ENCODE measurements at regions not wholly inside any gene's neighbourhood (a gene's known extent, or its start where the extent isn't known, plus 50 kb on each side); places are given as distances from the start of the nearest gene placed in this dataset.

DNA sequence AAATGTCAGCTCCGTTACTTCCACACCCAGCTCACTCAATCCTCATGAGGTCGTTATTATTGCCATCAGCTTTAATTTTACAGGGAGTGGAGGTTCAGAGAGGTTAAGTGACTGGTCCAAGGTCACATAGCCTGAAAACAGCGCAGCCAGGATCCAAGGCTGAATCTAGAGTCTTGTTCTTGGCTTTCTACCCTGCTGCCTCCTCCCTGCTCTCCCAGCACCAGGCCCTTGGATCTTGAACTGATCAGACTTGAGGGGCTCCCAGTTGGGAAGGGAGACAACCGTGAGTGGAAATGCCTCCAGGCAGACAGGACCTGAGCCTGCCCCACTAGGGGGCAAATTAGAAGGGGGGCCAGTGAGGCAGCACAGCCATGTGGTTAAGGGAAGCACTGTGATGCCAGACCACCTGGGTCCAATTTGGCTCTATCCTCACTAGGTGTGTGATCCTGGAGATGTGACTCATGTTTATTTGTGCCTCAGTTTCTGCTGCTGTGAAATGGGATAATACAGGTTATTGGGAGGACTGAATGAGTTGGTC lies 135.6 kb upstream of the PTPN1 start:
- Histone ChIP-seq H3K27ac (ENCODE audit: low read length) (no peak overlapping the region), H3K36me3 (replicated peaks; ENCODE audit: low read depth, low read length) (no peaks in the 10 kb centered on the region), H4K20me1 (ENCODE audit: insufficient read depth, low read length) (no peaks in the 10 kb centered on the region), H2AFZ (ENCODE audit: low read depth, low read length) (no peak overlapping the region), H3K4me3 (ENCODE audit: low read length) (no peak overlapping the region), H3K4me1 (ENCODE audit: low read length) (peaks cover 4% of the 10 kb centered on the region; the same call in 1 of the 2 replicates), H3K9ac (ENCODE audit: low read length) (no peak overlapping the region), H3K9me3 (ENCODE audit: insufficient read depth, low read length) (no peaks in the 10 kb centered on the region), H3K4me2 (ENCODE audit: low read length) (no peak overlapping the region), H3K79me2 (ENCODE audit: low read length) (no peaks in the 10 kb centered on the region), H3K27me3 (ENCODE audit: low read depth, low read length) (peaks cover 32% of the 10 kb centered on the region)
- TF ChIP-seq, protein P1, sequence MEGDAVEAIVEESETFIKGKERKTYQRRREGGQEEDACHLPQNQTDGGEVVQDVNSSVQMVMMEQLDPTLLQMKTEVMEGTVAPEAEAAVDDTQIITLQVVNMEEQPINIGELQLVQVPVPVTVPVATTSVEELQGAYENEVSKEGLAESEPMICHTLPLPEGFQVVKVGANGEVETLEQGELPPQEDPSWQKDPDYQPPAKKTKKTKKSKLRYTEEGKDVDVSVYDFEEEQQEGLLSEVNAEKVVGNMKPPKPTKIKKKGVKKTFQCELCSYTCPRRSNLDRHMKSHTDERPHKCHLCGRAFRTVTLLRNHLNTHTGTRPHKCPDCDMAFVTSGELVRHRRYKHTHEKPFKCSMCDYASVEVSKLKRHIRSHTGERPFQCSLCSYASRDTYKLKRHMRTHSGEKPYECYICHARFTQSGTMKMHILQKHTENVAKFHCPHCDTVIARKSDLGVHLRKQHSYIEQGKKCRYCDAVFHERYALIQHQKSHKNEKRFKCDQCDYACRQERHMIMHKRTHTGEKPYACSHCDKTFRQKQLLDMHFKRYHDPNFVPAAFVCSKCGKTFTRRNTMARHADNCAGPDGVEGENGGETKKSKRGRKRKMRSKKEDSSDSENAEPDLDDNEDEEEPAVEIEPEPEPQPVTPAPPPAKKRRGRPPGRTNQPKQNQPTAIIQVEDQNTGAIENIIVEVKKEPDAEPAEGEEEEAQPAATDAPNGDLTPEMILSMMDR (IDR thresholded peaks at IDR 0.05; ENCODE audit: low read depth, low read length), result no peak
- TF ChIP-seq EZH2phosphoT487 (IDR thresholded peaks at IDR 0.05; ENCODE audit: low read depth), result no peak

DNA sequence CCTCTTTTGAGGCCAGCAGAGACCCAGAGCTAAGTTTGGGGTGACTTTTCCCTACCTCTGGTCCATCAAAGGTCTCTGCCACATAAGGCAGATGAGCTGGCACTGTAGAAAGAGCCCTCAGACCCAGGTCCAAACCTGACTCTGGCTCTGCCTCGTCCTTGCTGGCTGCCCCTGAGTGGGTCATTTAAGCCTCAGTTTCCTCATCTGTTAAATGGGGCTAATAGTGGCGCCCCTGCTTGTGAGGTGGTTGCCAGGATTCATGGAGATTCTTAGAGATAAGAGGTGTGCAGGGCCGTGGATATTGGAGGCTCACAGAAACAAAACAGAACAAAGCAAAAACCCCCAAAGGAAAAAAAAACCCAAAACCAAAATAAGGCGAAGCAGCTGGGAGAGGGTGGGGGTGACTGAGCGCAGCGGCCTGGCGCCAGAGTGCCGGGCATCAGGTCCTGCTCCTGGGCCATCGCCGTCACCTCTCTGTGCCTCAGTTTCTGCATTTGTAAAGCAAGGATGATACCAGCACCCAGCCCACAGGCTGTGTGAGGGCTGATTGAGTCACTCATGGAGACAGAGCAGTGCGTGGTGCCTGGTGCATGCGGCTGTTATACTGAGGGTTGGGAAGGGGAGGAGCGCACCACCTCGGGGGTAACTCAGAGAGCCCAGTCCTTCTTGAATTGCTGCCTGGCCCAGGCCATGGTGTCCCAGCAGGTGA lies 133.8 kb upstream of the PTPN1 start:
- H3K27ac ChIP-seq (ENCODE audit: low read length), result no peak overlapping the region

DNA sequence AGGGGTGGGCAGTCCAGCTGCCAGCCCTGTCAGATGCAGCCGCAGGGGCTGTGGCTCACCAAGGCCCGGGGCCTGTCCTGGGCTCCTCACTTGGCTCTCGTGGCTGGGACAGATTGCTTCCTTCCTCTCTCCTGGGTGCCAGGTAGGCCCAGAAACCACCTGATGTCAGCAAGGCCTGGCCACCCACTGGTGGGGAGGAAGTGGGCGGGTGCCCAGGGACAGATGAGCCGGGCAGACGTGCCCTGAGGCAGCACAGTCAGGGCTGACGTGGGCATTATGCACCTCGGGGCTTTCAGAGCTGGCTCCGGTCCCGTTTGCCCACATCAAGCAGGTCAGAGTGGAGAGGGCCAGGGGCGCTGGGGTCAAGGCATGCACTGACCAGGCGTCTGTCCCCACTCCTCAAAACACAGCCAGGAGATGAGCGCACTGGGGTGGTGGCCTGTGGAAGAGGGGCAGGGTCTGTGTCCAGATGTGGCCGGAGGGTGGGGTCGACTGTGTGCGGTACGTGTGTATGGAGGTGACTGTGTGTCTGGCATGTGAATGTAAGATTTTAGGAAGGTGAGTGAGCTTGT lies 133.2 kb upstream of the PTPN1 start:
- Histone ChIP-seq H3K4me2 (ENCODE audit: low read length) (no peak overlapping the region), H3K27me3 (ENCODE audit: low read depth, low read length) (peaks cover 32% of the 10 kb centered on the region), H3K9ac (ENCODE audit: low read length) (no peak overlapping the region), H2AFZ (ENCODE audit: low read depth, low read length) (no peak overlapping the region), H4K20me1 (ENCODE audit: insufficient read depth, low read length) (no peaks in the 10 kb centered on the region), H3K9me3 (ENCODE audit: insufficient read depth, low read length) (no peaks in the 10 kb centered on the region), H3K27ac (ENCODE audit: low read length) (no peak overlapping the region), H3K4me3 (ENCODE audit: low read length) (no peak overlapping the region), H3K36me3 (replicated peaks; ENCODE audit: low read depth, low read length) (no peaks in the 10 kb centered on the region), H3K4me1 (ENCODE audit: low read length) (peaks cover 3% of the 10 kb centered on the region), H3K79me2 (ENCODE audit: low read length) (no peaks in the 10 kb centered on the region)
- TF ChIP-seq, protein P1 (IDR thresholded peaks at IDR 0.05; ENCODE audit: low read depth, low read length), result no peak
- no peak for TF ChIP-seq EZH2phosphoT487 (IDR thresholded peaks at IDR 0.05; ENCODE audit: low read depth)

More for the DNA sequence above, 133.8 kb upstream of the PTPN1 start:
- no peak overlapping the region for H2AFZ ChIP-seq (ENCODE audit: low read depth, low read length)
- no peak overlapping the region for H3K4me3 ChIP-seq (ENCODE audit: low read length)
- no peak overlapping the region for H3K4me2 ChIP-seq (ENCODE audit: low read length)
- H4K20me1 ChIP-seq (ENCODE audit: insufficient read depth, low read length), result no peaks in the 10 kb centered on the region
- no peaks in the 10 kb centered on the region for H3K36me3 ChIP-seq (replicated peaks; ENCODE audit: low read depth, low read length)
- no peak for TF ChIP-seq EZH2phosphoT487 (IDR thresholded peaks at IDR 0.05; ENCODE audit: low read depth)
- TF ChIP-seq, protein P1 (IDR thresholded peaks at IDR 0.05; ENCODE audit: low read depth, low read length), result no peak
- no peaks in the 10 kb centered on the region for H3K4me1 ChIP-seq (ENCODE audit: low read length)
- H3K27me3 ChIP-seq (ENCODE audit: low read depth, low read length), result peaks cover 32% of the 10 kb centered on the region
- no peaks in the 10 kb centered on the region for H3K79me2 ChIP-seq (ENCODE audit: low read length)
- no peak overlapping the region for H3K9ac ChIP-seq (ENCODE audit: low read length)
- H3K9me3 ChIP-seq (ENCODE audit: insufficient read depth, low read length), result no peaks in the 10 kb centered on the region

DNA sequence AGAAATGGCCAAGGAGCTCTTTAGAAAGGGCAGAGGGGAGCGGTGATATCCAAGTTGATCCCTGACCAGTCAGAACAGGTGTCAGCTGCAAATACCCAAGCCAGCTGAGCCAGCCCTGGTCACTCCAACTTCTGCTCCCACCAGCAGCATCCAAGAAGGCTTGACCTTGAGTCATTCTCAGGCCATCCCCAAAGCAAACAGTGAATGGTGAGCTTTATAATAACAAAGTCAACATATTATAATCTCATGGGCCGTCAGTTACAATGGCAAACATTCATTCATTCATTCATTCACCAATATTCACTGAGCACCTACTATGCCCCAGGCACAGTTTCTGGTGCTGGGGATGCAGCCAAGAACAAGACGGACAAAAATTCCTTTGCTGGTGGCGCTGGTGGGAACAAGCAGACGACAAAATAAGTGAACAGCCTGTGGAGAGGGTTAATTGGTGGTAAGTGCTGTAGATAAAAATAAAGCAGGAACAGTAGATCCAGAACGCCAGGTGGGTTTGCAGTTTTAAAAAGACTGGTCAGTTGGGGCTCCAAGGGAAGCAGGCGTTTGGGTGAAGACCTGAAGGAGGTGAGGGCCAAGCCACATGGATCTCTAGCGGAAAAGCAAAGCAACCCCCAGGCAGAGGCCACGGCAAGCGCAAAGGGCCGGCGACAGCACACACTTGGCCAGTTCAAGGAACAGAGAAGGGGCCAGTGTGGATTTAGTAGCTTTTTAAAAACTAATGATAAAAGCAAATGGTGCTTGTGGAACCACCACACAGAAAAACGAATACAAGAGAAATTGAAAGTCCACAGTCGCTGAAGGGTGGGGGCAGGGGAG lies 131.8 kb upstream of the PTPN1 start:
- Histone ChIP-seq H3K27me3 (ENCODE audit: low read depth, low read length) (peaks cover 19% of the 10 kb centered on the region; the same call in 1 of the 2 replicates), H4K20me1 (ENCODE audit: insufficient read depth, low read length) (no peaks in the 10 kb centered on the region), H2AFZ (ENCODE audit: low read depth, low read length) (no peak overlapping the region), H3K9me3 (ENCODE audit: insufficient read depth, low read length) (no peaks in the 10 kb centered on the region), H3K79me2 (ENCODE audit: low read length) (no peaks in the 10 kb centered on the region), H3K36me3 (replicated peaks; ENCODE audit: low read depth, low read length) (no peaks in the 10 kb centered on the region), H3K4me1 (ENCODE audit: low read length) (peaks cover 10% of the 10 kb centered on the region), H3K4me3 (ENCODE audit: low read length) (no peak overlapping the region), H3K27ac (ENCODE audit: low read length) (no peak overlapping the region), H3K4me2 (ENCODE audit: low read length) (no peak overlapping the region), H3K9ac (ENCODE audit: low read length) (no peak overlapping the region)
- TF ChIP-seq, protein P1 (IDR thresholded peaks at IDR 0.05; ENCODE audit: low read depth, low read length), result no peak
- TF ChIP-seq EZH2phosphoT487 (IDR thresholded peaks at IDR 0.05; ENCODE audit: low read depth), result no peak
